HG03025 (cell line): ENCODE measurements at regions not wholly inside any gene's neighbourhood (a gene's known extent, or its start where the extent isn't known, plus 50 kb on each side); places are given as distances from the start of the nearest gene placed in this dataset.
"Not testable (repeated sequence)": the region's sequence is repeated elsewhere in the genome, so short reads cannot be mapped to it uniquely, and the experiment has no call there.

Experiments
- ATAC-seq: cut with Tn5 transposase; IDR thresholded peaks from one replicate; pipeline ENCODE4 v1.9.1; 2021; ENCODE audit warnings: mild to moderate bottlenecking, moderate library complexity; ENCODE audit not compliant: unreplicated experiment, low FRiP score

DNA sequence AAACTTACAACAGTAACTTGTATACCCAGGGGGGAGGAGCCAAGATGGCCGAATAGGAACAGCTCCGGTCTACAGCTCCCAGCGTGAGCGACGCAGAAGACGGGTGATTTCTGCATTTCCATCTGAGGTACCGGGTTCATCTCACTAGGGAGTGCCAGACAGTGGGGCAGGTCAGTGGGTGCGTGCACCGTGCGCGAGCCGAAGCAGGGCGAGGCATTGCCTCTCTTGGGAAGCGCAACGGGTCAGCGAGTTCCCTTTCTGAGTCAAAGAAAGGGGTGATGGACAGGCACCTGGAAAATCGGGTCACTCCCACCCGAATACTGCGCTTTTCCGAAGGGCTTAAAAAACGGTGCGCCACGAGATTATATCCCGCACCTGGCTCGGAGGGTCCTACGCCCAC is 278.8 kb downstream of the FAM47B start:
- not testable (repeated sequence) for ATAC-seq

DNA sequence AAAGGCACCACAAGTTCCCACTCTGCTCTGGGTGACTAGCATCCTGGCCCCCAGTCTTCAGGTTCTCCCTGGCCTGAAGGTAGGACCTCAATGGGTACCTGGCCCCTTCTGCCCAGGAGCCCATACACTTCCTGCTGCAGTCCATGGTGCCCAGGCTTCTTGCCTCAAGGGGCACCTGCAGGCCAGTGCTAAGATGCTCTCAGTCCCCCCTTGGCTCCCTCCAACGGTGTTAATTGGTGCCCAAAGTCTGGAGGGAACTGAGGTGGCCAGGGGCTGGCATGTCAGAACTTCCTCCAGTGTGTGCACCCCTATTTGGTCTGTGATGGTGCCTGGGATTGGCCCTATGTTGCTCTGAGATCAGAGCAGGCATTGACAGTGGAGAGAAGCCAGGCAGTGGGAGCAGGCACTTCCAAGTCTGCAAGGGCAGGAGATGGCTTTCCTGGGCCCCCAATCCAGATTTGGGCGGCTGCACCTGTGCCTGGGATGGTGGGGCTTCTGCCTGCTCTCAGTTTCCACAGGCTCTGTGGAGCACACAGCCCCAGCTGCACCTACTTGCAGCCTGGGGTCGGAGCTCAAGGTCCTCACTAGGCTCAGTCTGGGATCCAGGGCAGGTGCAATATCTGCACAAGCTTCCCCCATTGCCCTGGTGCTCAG is 301.6 kb downstream of the FAM47B start:
- no peak for ATAC-seq

DNA sequence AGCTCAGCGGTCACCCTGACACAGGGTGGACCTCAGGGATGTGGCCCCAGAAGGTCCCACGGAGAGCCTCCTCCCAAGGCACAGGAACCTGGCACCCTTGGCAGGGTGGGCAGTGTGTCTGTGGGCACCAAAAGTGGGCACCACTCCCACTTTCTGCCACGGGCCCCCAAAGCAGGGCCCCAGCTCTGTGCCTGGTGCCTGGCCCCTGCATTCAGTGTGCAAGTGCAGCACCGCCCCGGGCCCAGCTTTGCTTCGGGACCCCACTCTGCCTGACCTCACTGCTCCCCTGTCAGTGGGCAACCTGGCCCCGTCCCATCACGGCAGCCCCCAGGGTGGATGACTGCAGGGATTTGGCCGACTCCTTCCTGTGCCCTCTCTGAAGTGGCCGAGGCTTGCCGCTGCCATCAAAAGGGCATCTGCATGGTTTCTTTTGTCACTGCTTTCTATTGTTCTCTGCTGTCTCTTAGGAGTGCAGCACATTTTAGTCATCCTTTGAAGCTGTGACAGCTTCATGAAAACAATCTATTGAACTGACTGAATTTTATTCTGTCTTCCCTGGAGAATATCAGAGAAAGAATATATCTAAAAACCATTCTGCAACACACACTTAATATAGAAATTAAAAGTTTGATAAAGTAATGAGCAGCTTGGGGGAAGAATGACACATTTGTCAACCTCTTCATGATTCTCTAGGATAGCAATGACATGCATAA is 302.4 kb downstream of the FAM47B start:
- ATAC-seq, result no peak

DNA sequence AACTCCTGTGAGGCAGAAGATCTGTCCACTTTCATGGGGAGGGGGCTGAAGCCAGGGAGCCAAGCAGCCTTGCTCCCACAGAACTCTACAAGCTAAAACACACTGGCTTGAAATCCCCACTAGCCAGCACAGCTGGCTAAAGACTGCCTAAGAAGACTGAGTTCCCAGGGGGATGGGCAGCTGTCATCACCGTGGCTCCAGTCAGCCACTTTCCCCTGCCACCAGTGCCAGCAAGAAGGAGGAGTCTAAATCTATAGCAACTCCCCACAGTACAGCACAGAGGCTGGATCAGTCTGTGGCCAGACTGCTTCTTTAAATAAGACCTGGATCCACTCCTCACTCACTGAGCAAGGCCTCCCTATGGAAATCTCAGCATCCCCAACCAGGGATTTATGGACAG is 308.6 kb downstream of the FAM47B start:
- no peak for ATAC-seq

DNA sequence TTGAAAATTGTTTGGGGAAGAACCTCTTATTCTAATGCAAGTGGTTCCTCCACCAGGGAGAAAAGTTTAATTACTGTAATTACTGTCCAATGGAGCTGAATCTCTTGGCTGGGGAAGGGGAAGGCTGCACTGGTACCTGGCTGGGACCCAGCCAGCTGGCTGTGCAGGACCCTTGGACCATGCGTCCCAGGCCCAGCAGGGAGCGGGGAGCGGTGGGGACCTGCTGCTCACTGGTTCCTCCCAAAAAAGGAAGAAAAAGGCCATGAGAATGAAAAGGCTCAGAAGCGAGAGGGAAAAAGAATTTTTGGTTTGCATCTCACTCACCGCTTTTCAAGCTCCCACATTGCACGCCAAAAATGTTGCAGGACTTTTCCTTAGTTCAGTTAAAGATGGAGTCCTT is 333.5 kb downstream of the FAM47B start:
- ATAC-seq, result no peak

DNA sequence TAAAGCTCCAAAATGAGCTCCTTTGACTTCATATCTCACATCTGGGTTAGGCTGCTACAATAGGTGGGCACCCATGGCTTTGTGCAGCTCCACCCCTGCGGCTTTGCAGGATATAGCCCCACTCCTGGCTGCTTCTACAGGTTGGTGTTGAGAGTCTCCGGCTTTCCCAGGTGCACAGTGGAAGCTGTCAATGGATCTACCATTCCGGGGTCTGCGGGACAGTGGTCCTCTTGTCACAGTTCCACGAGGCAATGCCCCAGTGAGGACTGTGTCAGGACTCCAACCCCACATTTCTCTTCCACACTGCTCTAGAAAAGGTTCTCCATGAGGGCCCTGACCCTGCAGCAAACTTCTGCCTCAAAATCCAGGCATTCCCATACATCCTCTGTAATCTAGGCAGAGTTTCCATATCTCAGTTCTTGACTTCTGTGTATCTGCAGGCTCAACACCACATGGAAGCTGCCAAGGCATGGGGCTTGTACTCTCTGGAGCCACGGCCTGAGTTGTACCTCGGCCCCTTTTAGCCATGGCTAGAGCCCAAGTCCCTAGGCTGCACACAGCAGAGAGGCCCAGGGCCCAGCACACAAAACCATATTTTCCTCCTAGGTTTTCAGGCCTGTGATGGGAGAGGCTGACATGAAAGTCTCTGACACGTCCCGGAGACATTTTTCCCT is 342.8 kb downstream of the FAM47B start:
- ATAC-seq, result no peak

DNA sequence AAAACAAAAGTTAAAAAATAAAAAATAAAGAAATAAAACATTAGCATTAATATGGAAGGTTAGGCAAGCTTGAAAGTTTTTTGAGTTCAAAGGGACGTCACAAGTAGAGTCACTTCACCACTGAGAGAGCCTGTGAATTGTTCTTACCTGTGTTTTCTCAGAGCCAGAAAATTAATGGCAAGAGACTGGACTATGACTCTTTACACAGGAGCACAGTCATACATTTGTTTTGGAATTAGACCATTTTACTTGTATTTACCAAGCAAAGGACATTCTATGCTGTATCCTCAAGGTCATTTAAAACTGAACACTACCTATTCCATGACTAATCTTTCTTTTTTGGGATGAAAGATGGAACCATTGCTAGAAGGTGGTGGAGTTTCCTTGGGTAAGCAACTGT is 346.1 kb downstream of the FAM47B start:
- ATAC-seq, result no peak

DNA sequence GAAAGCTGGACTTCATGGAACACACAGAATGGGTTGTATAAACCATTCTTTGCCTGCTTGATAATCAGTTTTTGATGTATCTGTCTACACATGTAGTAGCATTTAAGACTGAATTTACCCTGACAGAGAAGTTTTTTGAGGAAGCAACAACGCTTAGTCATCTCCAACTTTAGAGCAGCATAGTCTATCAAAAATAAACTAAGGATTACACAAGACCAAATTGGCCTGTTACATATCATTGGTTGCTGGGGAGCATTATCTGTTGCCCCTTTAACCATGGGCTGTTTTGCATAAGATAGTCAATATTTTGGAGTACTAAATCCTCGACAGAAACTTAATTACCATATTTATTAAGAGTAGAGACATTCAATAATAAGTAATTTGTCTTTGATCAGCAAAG is 347.4 kb downstream of the FAM47B start:
- no peak for ATAC-seq

DNA sequence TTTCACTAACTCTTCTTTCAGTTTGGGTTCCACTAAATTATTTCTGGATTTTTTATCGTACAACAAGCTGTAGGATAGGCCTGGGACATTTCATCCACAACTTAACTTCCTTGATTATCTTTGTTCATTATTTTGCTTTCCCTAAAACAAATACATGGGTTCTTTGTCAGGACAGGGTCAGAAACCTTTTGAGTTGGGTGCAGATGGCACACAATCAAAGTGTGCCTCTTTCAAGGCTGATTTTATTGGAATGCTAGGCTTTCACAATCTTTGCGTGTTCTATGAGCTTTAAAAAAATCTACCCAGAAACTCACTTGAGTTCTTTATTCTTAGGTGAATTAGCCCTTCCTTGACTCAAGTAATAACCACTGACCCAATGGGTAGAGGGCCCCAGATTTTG is 348.4 kb downstream of the FAM47B start:
- ATAC-seq, result no peak

DNA sequence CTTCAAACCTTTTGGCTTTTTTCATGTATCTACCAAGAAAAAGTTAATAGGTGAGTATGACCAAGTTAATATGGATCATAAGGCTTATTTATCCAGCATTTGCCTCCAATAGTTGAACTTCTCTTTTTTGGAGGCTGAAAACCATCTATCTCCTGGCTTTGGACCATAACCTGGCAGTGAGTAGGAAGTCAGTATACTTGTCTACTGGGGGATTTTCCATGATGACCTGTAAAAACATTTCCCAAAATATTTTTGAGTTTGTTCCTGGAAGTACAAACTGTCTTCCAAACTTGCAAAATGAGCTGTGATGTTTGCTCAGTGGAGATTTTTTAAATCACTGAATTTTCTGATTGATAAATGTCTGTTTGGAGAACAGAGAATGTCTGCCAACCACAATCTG is 349.9 kb downstream of the FAM47B start:
- no peak for ATAC-seq

DNA sequence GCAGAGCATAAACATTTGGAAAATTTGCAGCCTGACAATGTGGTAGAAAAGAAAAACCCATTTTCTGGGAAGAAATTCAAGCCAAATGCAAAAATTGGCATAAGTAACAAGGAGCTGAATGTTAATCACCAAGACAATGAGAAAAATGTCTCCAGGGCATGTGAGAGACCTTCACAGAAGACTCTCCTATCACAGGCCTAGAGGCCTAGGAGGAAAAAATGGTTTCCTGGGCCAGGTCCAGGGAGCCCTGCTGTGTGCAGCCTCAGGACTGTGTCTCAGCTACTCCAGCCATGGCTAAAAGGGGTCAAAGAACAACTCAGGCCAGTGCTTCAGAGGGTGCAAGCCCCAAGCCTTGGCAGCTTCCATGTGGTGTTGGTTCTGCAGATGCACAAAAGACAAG is 362.4 kb downstream of the FAM47B start:
- not testable (repeated sequence) for ATAC-seq

DNA sequence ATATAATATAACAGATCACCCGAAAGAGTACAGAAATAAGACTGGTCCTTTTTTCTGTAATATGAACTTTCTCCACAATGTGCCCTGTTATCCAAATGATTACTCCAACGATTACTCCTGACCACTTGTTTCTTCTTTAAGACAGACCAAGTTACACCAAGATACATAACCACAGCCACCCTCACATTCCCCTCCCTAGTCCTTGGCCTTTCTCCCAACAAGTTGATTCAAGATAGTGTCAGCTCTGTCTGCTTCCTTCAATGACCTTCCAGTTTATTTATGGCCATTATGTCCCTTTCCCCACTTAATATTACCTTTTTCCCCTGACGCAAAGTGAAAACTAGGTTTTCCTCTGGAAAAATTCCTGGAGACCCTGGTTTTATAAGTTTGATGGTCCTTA is 397.2 kb downstream of the FAM47B start:
- no peak for ATAC-seq

DNA sequence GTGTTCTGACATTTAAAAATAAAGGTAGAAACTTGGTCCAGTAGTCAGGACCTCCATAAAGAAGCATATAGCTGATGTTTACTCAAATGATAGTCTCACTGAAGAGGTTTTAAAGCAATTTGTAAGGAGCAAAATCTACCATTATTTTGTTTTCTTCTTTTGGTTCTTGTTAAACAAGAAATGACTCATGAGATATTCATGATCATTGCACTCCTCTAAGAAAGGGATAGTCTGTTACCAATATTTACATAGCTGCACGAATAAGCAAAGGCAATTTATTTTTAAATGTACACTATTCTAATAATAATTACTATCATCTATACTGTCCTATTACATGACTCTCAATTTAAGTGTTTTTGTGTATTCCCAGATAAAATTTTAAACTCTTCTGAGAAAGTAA is 397.9 kb downstream of the FAM47B start:
- no peak for ATAC-seq

DNA sequence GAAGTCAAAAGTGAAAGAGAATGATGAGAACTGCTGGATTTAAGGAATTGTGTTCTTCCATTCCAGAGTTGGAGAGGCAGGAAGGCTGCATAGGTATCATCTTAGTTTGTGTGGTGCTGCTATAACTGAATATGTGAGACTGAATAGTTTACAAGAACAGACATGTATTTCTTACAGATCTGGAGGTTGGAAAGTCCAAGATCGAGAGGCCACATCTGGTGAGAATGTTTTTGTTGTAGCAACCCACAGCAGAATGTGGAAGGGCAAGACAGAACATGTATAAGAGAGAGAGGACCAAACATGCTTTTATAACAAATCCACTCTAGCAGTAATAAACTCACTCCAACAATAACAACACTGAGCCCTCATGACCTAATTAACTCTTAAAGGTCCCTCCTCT is 408.6 kb downstream of the FAM47B start:
- no peak for ATAC-seq

DNA sequence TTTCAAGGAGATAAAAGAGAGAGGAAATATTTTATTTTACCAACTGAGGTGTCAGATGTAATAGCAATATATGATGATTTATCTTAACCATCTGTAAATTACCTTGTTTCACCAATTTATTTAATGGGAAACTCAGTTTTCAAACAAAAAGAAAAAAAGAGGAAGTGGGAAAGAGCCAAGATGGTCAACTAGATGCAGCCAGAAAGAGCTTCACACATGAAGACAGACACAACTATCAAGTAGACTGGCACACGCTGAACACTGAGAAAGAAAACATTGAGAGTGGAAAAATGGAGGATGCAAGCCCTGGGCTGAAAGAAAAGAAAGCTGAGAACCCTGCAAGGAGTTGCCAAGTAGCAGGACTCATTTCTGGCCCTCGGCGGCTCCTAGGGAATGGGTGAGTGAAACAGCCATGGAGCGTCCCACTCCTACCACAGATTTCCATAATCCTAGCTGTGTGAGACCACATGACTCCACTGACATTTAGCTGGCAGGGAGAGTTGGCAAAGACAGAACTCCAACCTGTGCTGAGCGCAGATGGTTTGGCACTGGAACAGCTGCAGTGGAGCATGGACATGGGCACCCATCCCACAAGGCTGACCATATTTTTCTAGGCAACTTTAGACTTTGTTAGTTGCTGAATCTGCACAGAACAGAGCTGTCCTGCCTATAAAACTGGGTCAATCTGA is 409.3 kb downstream of the FAM47B start:
- ATAC-seq, result no peak

DNA sequence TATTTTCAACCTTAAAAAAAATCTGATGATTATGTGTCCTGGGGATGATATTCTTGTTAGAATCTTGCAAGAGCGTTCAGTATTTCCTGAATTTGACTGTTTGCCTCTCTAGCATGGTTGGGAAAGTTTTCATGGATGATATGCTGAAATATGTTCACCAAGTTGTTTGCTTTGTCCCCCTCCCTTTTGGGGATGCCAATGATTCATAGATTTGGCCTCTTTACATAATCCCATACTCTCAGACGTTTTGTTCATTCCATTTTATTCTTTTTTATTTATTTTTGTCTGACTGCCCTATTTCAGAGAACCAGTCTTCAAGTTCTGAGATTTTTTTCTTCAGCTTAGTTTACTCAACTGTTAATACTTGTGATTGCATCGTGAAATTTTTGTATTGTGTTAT is 415.1 kb downstream of the FAM47B start:
- ATAC-seq, result no peak

DNA sequence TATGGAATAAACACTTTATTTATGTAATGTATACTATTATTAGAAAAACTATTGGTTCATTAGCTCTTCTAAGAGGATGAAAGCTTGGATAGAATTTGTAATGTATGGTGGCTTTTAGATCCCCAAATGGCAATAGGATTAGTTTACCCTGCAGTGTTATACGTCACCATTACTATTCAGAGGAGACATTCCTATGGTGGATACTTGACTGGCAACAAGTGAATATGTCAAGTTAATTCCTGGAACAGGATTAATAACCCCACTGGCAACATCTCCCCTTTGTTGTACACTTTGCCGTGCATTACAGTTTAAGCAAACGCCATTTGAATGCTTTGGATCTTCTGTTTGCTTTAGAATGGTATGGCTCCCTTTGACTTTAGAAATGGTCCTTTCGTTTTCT is 420.3 kb downstream of the FAM47B start:
- ATAC-seq, result no peak

DNA sequence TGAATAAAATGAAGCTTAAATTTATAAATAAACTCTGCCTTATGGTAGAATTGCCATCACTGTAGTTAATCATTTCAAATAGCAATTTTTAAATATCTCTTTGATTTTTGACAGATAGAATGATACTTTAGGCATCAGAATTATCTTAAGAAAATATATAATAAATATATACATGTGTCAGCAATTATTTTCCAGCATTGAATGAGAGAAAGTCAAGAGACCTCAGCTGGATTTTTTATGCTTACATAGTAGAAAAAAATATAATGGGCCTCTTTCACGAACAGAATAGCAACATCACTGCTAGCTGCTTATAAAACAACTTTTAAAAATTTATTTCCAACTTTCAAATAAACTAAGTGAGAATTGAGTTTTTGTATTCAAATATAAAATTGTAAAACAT is 424.0 kb upstream of the MAGEB16 start:
- no peak for ATAC-seq

DNA sequence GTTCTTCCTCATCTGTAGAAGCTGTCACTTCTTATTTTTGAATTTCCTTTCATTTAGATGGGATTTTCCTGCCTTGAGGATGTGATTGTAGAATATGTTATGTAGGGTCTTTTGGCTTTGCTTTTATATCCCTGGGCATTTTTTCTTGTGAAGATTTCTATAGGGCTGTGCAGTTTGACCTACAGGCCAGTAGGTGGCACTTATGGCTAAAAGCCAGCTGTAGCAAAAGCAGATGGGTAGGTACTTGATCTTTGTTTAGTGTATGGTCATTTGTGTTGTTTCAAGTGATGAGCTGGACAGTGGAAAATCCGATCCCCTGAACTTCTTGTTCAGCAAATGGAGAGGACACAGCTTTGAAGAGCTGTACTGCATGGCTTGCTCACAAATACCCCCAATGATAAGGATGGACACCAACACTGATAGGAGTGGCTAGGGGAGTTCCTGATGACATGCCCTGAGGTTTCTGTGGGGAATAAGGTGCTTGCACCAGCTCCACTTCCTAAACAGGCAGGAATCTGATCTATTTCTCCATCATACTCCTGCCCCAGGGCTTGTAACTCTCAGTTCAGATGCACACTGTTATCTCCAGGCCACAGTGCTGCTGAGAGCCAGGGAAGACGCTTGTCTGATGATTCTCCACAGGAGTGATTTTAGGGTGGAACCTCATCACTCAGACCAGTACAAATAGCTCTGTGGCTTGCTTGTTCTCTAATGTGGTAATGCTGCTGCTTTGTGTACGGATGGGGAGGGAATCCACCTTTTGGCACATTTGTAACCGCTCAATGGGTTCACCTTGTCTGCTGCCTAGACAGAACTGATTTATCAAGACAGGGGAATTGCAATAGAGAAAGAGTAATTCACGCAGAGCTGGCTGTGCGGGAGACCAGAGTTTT is 417.1 kb upstream of the MAGEB16 start:
- ATAC-seq, result peak; percentile 76

DNA sequence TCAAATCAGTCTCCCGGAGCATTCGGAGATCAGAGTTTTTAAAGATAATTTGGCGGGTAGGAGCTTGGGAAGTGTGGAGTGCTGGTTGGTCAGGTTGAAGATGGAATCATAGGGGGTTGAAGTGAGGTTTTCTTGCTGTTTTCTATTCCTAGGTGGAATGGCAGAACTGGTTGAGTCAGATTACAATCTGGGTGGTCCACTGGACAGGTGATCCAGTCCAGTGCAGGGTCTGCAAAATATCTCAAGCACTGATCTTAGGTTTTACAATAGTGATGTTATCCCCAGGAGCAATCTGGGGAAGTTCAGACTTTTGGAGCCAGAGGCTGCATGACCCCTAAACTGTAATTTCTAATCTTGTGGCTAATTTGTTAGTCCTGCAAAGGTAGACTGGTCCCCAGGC is 416.4 kb upstream of the MAGEB16 start:
- ATAC-seq, result not testable (repeated sequence)
